H1 (cell line): ENCODE measurements at regions not wholly inside any gene's neighbourhood (a gene's known extent, or its start where the extent isn't known, plus 50 kb on each side); places are given as distances from the start of the nearest gene placed in this dataset.

Experiments used
- CEBPB ChIP-seq: IDR thresholded peaks from 2 replicates; pipeline ENCODE4 v1.6.1; 2012; ENCODE audit warnings: low read depth, low read length
- CHD7 ChIP-seq: fragments of 300-600 bp; sonication (generic); IDR thresholded peaks from 2 replicates; pipeline ENCODE4 v1.7.1; 2012; ENCODE audit warnings: low read length, moderate library complexity, mild to moderate bottlenecking, inconsistent platforms; ENCODE audit not compliant: insufficient replicate concordance

GRCh38 chr4:57875829-57876392 is 765.7 kb upstream of the IGFBP7 start (continued):
- TF ChIP-seq CHD7 (no peak), CEBPB (no peak)
